Gastroesophageal sphincter (tissue), 3 donors: ENCODE measurements at regions not wholly inside any gene's neighbourhood (a gene's known extent, or its start where the extent isn't known, plus 50 kb on each side); places are given as distances from the start of the nearest gene placed in this dataset.

Source experiments
- CTCF ChIP-seq, 4 experiments: fragments of 200-600 bp in 2 of 4; fragments of 450-650 bp in 2 of 4; sonication (generic) in 1 of 4; IDR thresholded peaks; one replicate each; pipeline ENCODE4 v1.5.1; 2017 to 2019; ENCODE audit warnings: antibody characterized with exemption in 4 of 4, mild to moderate bottlenecking in 2 of 4, moderate library complexity in 2 of 4
- EP300 ChIP-seq: sonication (generic); formaldehyde crosslinking; IDR thresholded peaks from one replicate; pipeline ENCODE4 v1.6.1; 2017; ENCODE audit warnings: antibody characterized with exemption, mild to moderate bottlenecking

GRCh38 chr20:7458459-7458858, 481.8 kb downstream of the HAO1 start:
- TF ChIP-seq CTCF (IDR thresholded peaks at IDR 0.05): no peak
- no peak for TF ChIP-seq EP300
